Liver (tissue), 3 donors: ENCODE measurements at regions not wholly inside any gene's neighbourhood (a gene's known extent, or its start where the extent isn't known, plus 50 kb on each side); places are given as distances from the start of the nearest gene placed in this dataset.

Experiments
- CTCF ChIP-seq: fragments of 150-350 bp; IDR thresholded peaks from 2 replicates; pipeline ENCODE4 v1.5.1; 2017; ENCODE audit warnings: improper control_type of control experiment, low read depth, low read length; ENCODE audit not compliant: missing input control
- JUND ChIP-seq, 2 donors: IDR thresholded peaks; 2 replicates each; pipeline ENCODE4 v1.6.1; 2016; ENCODE audit warnings: antibody characterized with exemption in 2 of 2
- RAD21 ChIP-seq, 2 donors: IDR thresholded peaks; 2 replicates each; pipeline ENCODE4 v1.6.1; 2016; ENCODE audit warnings: antibody characterized with exemption in 2 of 2, mild to moderate bottlenecking in 2 of 2
- TF ChIP-seq, protein P1 (sequence below): IDR thresholded peaks from 2 replicates; pipeline ENCODE4 v1.6.1; 2016; ENCODE audit warnings: antibody characterized with exemption
- donor health status: healthy.
- donor health status: healthy.

- TF ChIP-seq, protein P1, sequence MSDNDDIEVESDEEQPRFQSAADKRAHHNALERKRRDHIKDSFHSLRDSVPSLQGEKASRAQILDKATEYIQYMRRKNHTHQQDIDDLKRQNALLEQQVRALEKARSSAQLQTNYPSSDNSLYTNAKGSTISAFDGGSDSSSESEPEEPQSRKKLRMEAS, result no peak
- no peak for TF ChIP-seq RAD21 (IDR thresholded peaks at IDR 0.05)
- TF ChIP-seq CTCF, result no peak
- no peak for TF ChIP-seq JUND (IDR thresholded peaks at IDR 0.05)
Observed at GRCh38 chr1:191520345-191520744, 637.9 kb upstream of the RGS18 start.
